Astrocyte (in vitro differentiated cells and primary cell): ENCODE measurements at regions not wholly inside any gene's neighbourhood (a gene's known extent, or its start where the extent isn't known, plus 50 kb on each side); places are given as distances from the start of the nearest gene placed in this dataset.

Experiments used
- DNase-seq: peaks from one replicate; pipeline ENCODE4 v3.0.0-alpha.2; 2010; ENCODE audit warnings: low read depth
- FAIRE-seq: peaks from 2 replicates; lab custom pipeline; 2011; peaks lifted over from hg19 to GRCh38; lab: Jason Lieb, UNC
- H2AFZ ChIP-seq: 2 replicates; pipeline ENCODE4 v1.6.0; 2012; ENCODE audit warnings: low read depth, low read length, inconsistent platforms
- H3K27ac ChIP-seq: 2 replicates; pipeline ENCODE4 v1.5.1; 2011; ENCODE audit warnings: low read depth, low read length, inconsistent platforms
- H3K27me3 ChIP-seq: 2 replicates; pipeline ENCODE4 v1.6.0; 2011; ENCODE audit warnings: low read length, inconsistent platforms; ENCODE audit not compliant: insufficient read depth
- H3K36me3 ChIP-seq: 2 replicates; pipeline ENCODE4 v1.5.1; 2011; ENCODE audit warnings: low read length, inconsistent platforms; ENCODE audit not compliant: insufficient read depth
- H3K4me1 ChIP-seq: 2 replicates; pipeline ENCODE4 v1.5.1; 2011; ENCODE audit warnings: low read length, inconsistent platforms; ENCODE audit not compliant: insufficient read depth
- H3K4me2 ChIP-seq: 2 replicates; pipeline ENCODE4 v1.6.0; 2012; ENCODE audit warnings: low read length, inconsistent platforms
- H3K4me3 ChIP-seq: 2 replicates; pipeline ENCODE4 v1.5.1; 2011; ENCODE audit warnings: low read depth, mild to moderate bottlenecking, low read length, inconsistent platforms; ENCODE audit not compliant: insufficient read depth
- H3K79me2 ChIP-seq: 2 replicates; pipeline ENCODE4 v1.6.0; 2012; ENCODE audit warnings: mild to moderate bottlenecking, low read length, inconsistent platforms; ENCODE audit not compliant: insufficient read depth
- H3K9ac ChIP-seq: 2 replicates; pipeline ENCODE4 v1.6.0; 2012; ENCODE audit warnings: mild to moderate bottlenecking, low read length, inconsistent platforms
- H3K9me3 ChIP-seq: 2 replicates; pipeline ENCODE4 v1.5.1; 2012; ENCODE audit warnings: low read depth, mild to moderate bottlenecking, low read length, inconsistent platforms; ENCODE audit not compliant: insufficient read depth
- H4K20me1 ChIP-seq: 2 replicates; pipeline ENCODE4 v1.6.0; 2012; ENCODE audit warnings: low read length, inconsistent platforms; ENCODE audit not compliant: insufficient read depth
- H3K27ac Mint-ChIP-seq: one replicate; pipeline ENCODE4 v1.8.0; 2021; ENCODE audit warnings: mild to moderate bottlenecking, mixed read lengths; ENCODE audit not compliant: unreplicated experiment
- H3K27me3 Mint-ChIP-seq: one replicate; pipeline ENCODE4 v1.8.0; 2021; ENCODE audit warnings: low read depth, mixed read lengths; ENCODE audit not compliant: unreplicated experiment
- H3K36me3 Mint-ChIP-seq: one replicate; pipeline ENCODE4 v1.8.0; 2021; ENCODE audit warnings: low read depth, mixed read lengths; ENCODE audit not compliant: unreplicated experiment
- H3K4me1 Mint-ChIP-seq: one replicate; pipeline ENCODE4 v1.8.0; 2021; ENCODE audit warnings: low read depth, mixed read lengths; ENCODE audit not compliant: unreplicated experiment
- H3K4me3 Mint-ChIP-seq: one replicate; pipeline ENCODE4 v1.8.0; 2021; ENCODE audit warnings: mild to moderate bottlenecking, moderate library complexity, mixed read lengths; ENCODE audit not compliant: unreplicated experiment
- H3K9me3 Mint-ChIP-seq: one replicate; pipeline ENCODE4 v1.8.0; 2021; ENCODE audit warnings: mild to moderate bottlenecking, mixed read lengths; ENCODE audit not compliant: unreplicated experiment
- CTCF ChIP-seq: IDR thresholded peaks from 2 replicates; pipeline ENCODE4 v1.5.1; 2011; ENCODE audit warnings: low read depth, mild to moderate bottlenecking, inconsistent platforms, low read length, moderate library complexity; ENCODE audit not compliant: insufficient read depth
- EZH2 ChIP-seq: IDR thresholded peaks from 2 replicates; pipeline ENCODE4 v1.6.1; 2012; ENCODE audit warnings: mild to moderate bottlenecking, low read length, inconsistent platforms; ENCODE audit not compliant: insufficient read depth

DNA sequence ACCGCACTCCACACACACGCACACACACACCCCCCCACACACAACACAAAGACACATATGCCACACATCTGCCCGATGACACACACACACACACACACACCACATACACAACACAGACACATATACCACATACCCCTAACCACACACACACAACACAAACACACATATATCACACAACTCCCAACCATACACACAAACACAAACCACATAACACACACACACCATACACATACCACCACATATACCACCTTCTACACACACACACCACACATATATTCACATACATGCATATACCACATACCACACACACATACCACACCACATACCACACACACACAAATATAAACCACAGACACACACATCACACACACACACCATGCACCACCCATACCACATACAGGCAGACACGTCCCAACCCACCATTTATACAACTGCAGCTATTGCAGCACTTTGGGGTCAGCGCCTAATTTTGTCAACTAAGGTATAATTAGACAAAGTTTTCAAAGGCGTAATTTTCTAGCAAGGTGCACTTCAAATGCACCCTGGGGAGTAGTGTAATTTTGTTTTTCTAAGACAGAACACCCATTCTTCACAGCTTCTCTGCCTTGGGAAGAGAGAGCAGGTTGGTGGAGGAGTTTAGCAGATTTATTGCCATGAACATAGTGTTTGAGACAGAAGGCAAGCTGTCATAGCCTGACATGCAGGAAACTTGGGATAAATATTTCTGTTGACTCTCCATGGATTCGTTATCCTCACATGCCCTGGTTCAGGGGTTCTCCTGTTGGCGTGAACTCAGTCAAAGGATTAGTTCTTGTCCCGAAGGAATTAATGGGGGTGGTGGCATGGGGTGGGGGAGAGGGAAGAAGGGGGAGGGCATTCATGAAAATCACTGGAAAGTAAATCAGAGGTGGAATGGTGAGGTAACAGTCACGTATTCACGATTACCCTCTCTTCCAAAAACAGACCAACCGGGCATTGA is 416.1 kb downstream of the LPIN1 start:
- Histone ChIP-seq H3K4me1 (no peaks in the 10 kb centered on the region), H3K9me3 (no peaks in the 10 kb centered on the region), H2AFZ (no peak overlapping the region), H3K9ac (no peak overlapping the region), H3K27ac (no peak overlapping the region), H4K20me1 (no peaks in the 10 kb centered on the region), H3K36me3 (no peaks in the 10 kb centered on the region), H3K4me3 (no peak overlapping the region), H3K27me3 (no peaks in the 10 kb centered on the region), H3K4me2 (no peak overlapping the region), H3K79me2 (no peaks in the 10 kb centered on the region)
- peaks cover 3% of the 10 kb centered on the region for H3K4me1 Mint-ChIP-seq
- no peak overlapping the region for H3K27ac Mint-ChIP-seq
- peaks cover 2% of the 10 kb centered on the region for H3K9me3 Mint-ChIP-seq
- peaks cover 18% of the 10 kb centered on the region for H3K27me3 Mint-ChIP-seq
- TF ChIP-seq EZH2 (no peak), CTCF (no peak)
- FAIRE-seq (peak; percentile 26), DNase-seq (no peak)
- no peak overlapping the region for H3K4me3 Mint-ChIP-seq
- H3K36me3 Mint-ChIP-seq, result no peaks in the 10 kb centered on the region

- Mint-ChIP-seq H3K4me1 (peaks cover 3% of the 10 kb centered on the region), H3K4me3 (no peak overlapping the region), H3K36me3 (no peaks in the 10 kb centered on the region), H3K27ac (no peak overlapping the region), H3K27me3 (peaks cover 22% of the 10 kb centered on the region), H3K9me3 (peaks cover 2% of the 10 kb centered on the region)
- no peak overlapping the region for H2AFZ ChIP-seq
- peaks cover under 1% of the 10 kb centered on the region for H3K4me1 ChIP-seq
- FAIRE-seq (no peak), DNase-seq (no peak)
- TF ChIP-seq CTCF (no peak), EZH2 (no peak)
- no peaks in the 10 kb centered on the region for H3K27me3 ChIP-seq
- H3K9me3 ChIP-seq, result no peaks in the 10 kb centered on the region
- no peak overlapping the region for H3K9ac ChIP-seq
- H3K79me2 ChIP-seq, result no peaks in the 10 kb centered on the region
- H3K4me3 ChIP-seq, result no peak overlapping the region
- no peaks in the 10 kb centered on the region for H3K36me3 ChIP-seq
- no peak overlapping the region for H3K4me2 ChIP-seq
- no peaks in the 10 kb centered on the region for H4K20me1 ChIP-seq
- no peak overlapping the region for H3K27ac ChIP-seq
These were observed 417.4 kb downstream of the LPIN1 start for GRCh38 chr2:12163866-12164265.

DNA sequence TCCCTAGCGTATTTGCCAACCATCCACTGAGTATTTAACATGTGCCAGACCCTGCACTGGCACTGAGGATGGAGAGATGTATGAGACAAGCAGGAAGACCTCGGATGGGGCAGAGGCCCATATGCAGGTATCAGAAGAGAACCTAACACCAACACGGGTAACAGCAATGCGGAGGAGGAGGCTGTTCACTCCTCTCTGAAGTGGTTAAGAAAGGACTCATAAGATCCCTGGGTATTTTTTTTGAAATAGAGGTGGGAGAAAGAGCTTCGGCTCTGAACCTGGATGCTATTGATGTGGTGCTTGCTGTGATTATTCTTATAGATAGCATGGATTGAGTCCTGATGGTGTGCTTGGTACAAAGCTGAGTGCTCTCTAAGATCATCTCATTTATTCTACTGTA is 418.3 kb downstream of the LPIN1 start:
- DNase-seq, result no peak
- no peak overlapping the region for H3K4me3 ChIP-seq

More for the DNA sequence above, 418.3 kb downstream of the LPIN1 start:
- Mint-ChIP-seq H3K9me3 (peaks cover 2% of the 10 kb centered on the region), H3K4me3 (no peak overlapping the region), H3K4me1 (peaks cover 10% of the 10 kb centered on the region), H3K27ac (no peak overlapping the region), H3K27me3 (peaks cover 22% of the 10 kb centered on the region), H3K36me3 (no peaks in the 10 kb centered on the region)
- Histone ChIP-seq H3K27ac (no peak overlapping the region), H3K36me3 (no peaks in the 10 kb centered on the region), H3K9me3 (no peaks in the 10 kb centered on the region), H3K9ac (no peak overlapping the region), H3K4me2 (no peak overlapping the region), H3K27me3 (no peaks in the 10 kb centered on the region), H4K20me1 (no peaks in the 10 kb centered on the region), H3K4me1 (peaks cover 8% of the 10 kb centered on the region), H3K79me2 (no peaks in the 10 kb centered on the region), H2AFZ (no peak overlapping the region)
- FAIRE-seq, result no peak
- TF ChIP-seq EZH2 (no peak), CTCF (no peak)
